ENCODE measurements at regions not wholly inside any gene's neighbourhood (a gene's known extent, or its start where the extent isn't known, plus 50 kb on each side); places are given as distances from the start of the nearest gene placed in this dataset.
"Not testable (repeated sequence)": the region's sequence is repeated elsewhere in the genome, so short reads cannot be mapped to it uniquely, and the experiment has no call there.

DNA sequence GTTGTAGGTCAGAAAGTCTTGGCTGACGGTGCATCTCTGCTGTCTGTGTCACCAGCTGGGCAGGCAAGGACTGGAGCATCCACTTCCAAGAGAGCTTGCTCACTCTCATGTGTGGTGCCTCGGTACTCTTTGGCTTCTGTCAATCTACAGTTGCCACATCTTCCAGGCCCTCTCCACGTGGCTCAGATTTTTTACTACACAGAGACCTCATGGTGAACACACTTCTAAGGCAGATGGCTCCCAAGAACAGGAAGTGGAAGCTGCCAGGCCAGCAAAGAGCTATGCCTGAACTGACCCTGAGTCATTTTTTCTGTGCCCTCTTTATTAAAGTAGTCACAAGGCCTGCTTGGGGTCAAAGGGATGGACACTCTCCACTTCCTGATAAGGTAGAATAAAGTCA, 351.5 kb upstream of the AUTS2 start:
- DNase-seq (ENCODE audit: low read depth) = no peak

DNA sequence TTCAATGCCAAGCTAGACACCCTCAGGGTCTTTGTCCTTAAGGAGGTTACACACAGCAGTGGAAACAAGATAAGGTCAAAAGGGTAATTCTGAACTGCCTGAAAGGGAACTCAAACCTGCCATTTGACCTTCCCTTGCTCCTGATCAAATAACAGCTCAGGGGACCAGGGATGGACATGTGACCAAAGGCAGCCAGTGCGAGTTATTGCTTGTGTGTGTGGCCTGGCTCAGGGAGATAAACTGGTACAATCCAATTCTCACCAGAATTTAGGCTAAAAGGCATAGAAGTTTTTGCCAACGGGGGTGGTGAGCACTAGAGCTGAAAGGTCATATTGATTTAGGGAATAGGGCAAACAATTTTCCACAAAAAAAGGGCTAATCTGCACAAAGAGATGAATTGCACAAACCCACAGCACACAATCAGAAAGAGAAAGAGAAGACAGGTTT, 349.9 kb upstream of the AUTS2 start:
- DNase-seq (ENCODE audit: low read depth) = not testable (repeated sequence)

DNA sequence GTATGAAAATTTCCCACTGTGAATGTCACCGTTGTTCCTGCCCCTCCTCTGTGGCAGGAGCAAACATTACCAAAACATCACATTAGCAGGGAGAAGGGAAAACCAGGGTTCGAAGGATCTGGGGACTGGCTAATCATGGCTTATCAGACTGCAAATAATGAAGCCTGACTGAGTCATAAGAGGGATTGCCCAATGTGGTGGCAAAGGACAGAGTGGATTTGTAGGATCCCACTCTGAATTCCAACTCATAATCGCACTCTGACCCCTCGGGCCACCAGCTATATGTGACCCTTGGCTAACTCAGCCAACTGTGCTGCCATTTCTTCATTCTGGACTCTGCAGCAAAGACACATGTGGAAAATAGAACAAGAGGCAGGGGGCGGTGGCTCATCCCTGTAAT, 347.3 kb upstream of the AUTS2 start:
- no peak for DNase-seq (ENCODE audit: low read depth)

DNA sequence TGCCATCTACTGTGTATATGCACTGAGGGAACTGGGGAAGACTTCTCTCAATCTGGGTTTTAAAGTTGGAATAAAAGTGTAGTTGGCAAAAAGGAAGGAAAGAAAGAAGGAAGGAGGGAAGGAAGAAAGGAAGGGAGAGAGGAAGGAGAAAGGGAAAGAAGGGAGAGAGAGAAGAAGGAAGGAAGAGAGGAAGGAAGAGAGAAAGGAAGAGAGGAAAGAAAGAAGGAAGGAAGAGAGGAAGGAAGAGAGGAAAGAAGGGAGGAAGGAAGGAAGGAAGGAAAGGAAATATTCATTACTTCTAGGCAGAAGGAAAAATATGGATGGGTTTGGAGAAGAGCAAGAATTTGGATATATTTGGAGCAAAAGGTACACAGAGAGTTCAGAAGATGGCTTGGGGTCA, 343.6 kb upstream of the AUTS2 start:
- DNase-seq (ENCODE audit: low read depth) = no peak

DNA sequence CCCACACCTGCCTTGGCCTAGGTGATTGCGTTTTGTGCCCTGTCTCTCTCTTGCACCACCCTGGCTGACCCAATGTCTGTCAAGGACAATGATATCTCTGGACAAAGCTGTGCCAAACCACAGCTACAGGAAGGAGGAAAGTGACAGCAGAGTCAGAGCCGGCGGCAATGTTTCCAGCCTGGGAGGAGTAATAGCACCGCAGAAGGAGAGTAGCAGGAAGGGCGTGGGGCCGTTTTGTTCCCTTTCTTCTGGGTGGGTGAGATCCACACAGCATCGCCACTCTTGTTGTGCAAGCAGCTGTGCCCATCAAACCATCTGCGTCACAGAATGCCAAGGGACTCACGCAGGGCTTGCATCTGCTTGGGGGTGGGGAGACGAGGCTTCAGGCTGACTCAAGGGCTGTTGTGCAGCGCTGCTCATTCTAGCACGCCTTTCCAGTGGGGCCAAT, 341.6 kb upstream of the AUTS2 start:
- no peak for DNase-seq (ENCODE audit: low read depth)

DNA sequence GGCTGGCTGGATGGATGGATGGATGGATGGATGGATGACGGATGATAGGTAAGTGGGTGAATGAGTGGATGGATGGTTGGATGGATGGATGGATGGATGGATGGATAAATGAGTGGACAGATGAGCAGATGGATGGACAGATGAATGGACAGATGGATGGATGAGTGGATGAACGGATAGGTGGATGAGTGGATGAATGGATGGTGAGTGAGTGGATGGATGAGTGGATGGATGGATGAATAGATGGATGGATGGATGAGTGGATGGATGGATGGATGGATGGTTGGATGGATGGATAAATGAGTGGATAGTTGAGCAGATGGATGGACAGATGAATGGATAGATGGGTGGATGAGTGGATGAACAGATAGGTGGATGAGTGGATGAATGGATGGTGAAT, 340.7 kb upstream of the AUTS2 start:
- DNase-seq (ENCODE audit: low read depth) = no peak

DNA sequence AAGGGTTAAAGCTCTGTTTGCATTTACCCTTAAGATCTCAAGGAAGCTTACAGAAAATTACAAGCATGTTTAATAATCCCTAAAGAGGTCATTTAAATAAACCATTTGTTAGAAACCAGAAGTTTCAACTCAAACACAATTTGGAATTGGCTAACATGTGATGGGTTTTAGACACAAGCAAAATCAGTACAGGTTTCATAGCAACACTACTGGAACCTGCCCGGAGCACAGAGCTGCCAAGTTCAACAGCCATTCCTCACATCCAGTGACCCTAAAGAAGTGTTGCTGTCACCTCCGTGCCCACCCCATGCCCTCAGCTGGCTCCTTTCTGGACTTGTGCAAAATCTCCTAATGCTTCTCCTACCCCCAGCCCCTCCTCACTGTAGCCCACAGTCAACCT, 338.8 kb upstream of the AUTS2 start:
- no peak for DNase-seq (ENCODE audit: low read depth)

DNA sequence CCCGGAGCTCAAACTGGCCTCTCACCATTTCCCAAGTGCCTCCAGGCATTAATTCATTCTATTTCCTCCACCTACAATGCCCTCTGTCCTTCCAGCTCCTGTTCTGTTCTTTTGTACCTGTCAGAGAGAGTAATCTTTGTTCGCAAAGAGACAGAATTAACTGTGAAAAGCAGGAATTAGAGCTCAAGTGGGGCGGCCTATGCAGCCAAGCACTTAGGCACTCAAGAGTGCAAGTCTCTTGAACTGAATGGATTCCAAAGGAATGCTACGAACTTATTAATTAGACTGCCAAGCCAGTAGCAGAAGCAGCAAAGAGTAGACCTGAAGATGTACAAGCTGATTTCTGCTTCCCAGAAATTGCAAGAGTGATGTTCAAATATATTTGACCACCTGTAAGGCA, 338.3 kb upstream of the AUTS2 start:
- DNase-seq (ENCODE audit: low read depth) = no peak

DNA sequence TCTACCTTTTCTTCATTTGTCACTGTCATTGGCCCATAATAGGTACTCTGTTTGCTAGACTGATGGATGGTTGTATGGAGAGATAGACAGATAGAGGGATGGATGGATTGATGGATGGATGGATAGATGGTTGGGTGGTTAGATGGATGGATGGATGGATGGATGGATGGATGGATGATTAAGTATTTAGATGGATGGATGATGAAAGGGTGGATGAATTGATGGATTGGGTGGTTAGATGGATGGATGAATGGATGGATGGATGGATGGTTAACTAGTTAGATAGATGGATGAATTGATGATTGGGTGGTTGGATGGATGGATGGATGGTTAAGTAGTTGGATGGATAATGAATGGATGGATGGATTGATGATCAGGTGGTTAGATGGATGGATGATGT, 334.7 kb upstream of the AUTS2 start:
- no peak for DNase-seq (ENCODE audit: low read depth)

DNA sequence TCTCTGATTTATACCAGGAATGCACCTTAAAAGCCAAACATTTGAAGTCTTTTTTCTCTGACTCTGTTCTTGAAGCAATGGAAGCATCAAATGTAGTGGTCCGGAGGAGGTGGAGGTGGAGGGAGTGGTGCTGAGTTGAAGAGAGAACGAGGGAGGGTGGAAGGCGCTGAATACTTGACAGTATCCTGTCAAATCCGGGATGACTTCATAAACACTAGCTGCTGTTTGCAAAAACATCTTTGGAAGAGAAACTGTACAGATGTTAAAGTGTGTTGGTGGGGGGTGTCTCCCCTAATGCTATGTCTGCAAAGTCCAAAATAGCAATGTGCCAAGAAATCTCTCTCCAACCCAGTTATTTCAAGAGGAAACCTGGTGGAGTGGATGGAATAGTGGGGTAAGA, 328.5 kb upstream of the AUTS2 start:
- DNase-seq (ENCODE audit: low read depth) = no peak

DNA sequence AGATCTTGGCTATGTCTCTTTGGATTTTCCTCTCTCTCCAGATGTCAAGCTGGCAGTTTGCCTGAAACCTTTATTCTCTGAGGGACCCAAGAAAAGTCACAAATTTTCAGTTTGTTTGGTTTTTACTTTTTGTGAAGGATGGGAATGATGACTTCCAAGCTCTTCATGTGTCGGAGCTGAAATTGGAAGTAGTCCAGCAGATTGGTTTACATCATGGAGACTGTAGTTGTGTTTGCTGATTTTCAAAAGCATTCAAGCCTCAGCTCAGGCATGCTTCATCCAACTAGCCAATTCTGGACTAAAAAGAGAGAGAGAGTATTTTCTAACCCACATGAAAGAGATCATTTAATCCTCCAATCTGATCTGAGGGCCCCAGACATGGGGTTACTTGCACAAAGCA, 326.2 kb upstream of the AUTS2 start:
- no peak for DNase-seq (ENCODE audit: low read depth)

DNA sequence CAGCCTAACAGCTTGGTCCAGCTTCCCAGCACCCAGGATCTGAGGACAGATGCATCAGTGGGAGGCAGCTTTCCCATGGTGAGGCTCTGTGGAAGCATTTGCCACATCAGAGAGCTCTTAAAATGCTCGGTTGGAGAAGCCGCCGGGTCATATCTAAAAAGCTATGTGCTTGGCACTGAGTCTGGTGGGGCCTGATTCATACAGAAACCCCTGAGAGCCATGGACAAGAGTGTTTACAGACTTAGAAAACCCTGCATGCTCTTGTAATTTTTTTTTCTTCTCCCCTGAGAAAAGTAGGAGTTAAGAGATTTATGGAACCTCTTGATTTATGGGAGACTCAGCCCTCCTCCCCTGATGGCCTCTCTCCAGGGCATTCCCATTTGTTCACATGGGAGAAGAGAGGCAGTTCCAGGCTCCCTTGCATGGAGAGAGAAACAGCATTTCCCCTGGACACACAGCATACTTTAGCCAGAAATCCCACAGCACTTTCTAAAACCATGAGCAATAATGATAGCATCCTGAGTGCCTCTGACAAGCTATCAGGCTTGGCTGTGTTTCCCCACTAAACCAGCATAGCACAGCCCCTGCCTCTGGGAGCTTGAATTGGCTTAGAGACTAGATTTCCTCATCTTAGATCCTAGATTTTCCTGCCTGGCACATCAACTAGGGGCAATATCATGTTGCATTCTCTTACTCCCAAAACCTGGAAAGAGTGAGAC, 322.1 kb upstream of the AUTS2 start:
- DNase-seq (ENCODE audit: low read depth) = no peak

DNA sequence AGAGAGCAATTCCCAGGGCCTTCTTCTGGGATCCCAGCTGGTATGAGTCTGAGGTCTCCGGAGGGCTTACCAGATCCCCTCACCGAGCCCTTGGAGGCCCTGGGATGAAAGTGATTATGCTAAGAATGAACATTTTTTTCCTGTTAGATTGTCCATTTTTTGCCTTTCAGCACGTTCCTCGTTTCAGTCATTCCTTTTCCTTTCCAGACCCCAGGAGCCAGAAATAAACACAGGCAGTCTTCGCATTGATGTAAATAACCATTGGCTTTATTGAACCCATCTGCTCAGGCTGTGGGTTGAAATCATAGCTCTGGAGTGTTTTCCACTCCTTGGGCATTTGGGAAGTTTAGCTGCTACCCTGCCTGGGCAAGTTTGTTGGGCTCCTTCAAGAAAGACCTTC, 320.9 kb upstream of the AUTS2 start:
- DNase-seq (ENCODE audit: low read depth) = no peak

DNA sequence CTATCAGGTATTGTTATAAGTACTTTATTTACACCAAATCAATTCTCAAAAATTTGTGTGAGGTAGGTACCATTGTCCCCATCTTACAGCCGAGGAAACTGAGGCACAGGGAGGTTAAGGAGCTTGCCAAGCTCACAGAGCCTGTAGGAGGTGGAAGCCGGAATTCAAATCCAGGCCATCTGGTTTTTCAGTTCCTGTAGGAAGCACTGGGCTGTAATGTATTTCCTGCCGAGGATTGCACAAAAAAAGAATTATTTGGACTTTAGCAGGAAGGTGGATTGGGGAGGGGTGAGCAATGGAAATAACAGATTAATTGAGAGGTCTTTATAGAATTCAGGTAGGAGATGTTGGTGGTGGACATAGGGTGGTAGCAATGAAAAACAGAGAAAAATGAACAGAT, 315.3 kb upstream of the AUTS2 start:
- DNase-seq (ENCODE audit: low read depth) = no peak

DNA sequence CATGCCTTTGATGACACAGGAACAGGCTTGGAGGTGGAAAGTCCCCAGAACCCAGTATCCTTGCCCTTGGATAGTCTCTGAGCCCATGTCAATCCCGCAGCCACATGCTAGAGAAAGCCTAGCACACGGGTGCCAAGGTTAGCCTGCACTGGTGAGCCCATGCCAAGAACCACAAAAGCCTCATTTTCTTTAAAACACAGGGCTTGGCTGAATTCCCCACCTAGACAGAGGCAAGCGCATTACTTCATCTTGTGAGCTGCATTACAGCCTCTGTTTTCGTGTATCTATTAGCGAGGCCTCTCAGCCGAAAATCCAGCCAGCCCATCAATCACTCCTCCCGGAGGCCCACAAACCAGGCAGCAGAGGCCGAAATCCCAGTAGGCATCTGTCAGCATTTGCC, 314.9 kb upstream of the AUTS2 start:
- DNase-seq (ENCODE audit: low read depth) = no peak

DNA sequence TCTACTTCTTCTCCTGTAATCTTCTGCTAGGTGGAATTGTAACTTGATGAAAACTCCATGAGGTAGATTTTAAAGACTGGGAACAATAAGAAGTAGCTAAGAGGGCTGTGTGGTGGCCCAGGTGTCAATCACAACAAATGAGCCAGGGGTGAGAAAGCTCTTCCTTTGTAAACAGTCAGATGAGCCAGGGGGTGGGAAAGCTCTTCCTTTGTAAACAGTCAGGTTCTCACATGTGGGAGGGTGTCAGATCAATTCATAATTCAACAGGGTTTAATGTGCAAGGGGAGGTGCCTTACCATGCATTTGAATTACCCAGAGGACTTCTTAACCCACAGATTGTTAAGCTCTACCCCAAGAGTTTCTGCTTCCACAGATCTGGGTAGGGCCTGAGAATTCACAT, 312.4 kb upstream of the AUTS2 start:
- no peak for DNase-seq (ENCODE audit: low read depth)

DNA sequence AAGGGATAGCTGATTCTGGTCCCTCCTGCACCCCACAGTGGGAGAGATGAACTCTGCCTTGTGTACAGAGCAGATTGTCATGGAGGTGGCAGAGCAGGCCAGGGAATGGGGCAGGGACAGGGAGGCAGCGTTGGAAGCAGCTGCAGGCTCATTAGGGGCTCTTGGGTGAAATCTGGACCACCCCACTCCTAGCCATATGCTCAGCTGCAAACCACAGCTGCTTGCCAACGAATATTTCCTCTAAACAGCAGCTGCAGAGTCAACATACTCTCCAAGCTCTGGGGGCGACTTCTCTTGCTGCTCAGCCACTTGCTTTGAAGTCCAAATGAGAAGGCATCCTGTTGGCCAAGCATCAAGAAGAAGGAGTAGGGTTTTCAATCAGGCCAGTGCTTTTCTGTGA, 302.3 kb upstream of the AUTS2 start:
- DNase-seq (ENCODE audit: low read depth) = no peak

DNA sequence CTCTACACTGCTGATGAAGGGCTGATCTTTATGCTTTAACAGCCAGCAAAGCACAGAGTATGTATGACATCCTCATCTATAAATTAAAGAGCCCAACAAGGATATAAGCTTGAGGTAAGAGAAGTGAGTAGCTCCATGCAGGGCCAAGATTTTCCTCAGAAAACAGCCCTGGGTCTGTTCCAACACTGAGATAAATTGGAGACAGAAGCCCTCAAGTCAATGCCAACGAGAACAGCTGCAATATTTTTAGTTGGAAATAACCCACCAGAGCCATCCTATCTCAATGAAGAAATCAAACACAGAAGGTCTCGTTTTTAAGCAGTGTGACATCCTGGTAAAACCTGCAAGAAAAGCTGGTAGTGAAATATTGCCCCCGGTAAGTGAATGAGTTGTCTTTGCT, 297.0 kb upstream of the AUTS2 start:
- DNase-seq (ENCODE audit: low read depth) = no peak

DNA sequence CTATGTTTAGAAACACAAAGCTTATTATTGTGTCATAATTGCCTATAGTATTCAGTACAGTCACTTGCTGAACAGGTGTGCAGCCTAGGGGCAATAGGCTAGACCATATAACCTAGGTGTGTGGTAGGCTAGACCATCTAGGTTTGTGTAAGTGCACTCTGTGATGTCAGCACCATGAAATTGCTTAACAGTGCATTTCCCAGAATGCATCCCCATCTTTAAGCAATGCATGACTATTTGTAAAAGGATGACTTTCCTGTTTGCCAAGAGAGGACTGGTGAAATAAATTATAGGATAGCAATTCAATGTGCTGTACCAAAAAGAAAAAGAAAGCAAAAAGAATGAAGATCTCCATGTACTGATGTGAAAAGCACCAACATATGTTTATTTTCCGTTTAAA, 288.7 kb upstream of the AUTS2 start:
- no peak for DNase-seq (ENCODE audit: low read depth)

DNA sequence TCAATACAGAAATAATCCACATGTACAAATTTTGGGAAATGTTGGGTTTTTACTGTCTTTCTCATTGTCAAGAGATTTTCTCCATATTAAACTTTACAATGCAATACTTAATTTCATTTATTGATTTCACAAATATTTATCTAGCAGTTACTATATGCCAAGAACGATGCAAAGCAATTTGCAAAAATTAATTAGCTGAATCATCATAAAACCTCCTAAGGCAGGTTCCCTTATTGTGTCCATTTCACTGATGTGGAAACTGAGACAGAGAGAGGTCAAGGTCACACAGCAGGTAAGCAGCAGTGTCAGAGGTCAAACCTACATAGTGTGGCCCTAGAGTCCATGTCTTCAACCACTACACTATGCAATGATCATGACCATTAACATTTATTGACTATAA, 286.8 kb upstream of the AUTS2 start:
- no peak for DNase-seq (ENCODE audit: low read depth)

DNA sequence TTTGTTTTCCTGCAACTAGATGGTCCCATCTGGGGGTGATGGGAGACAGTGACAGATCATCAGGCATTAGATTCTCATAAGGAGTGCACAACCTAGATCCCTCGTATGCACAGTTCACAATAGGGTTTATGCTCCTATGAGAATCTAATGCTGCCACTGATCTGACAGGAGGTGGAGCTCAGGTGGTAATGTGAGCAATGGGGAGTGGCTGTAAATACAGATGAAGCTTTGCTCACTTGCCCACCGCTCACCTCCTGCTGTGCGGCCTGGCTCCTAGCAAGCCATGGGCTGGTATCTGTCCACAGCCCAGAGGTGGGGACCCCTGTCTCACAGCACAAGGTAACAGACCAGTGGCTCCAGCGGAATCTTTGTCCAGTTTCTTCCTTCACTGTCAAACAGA, 284.4 kb upstream of the AUTS2 start:
- not testable (repeated sequence) for DNase-seq (ENCODE audit: low read depth)

DNA sequence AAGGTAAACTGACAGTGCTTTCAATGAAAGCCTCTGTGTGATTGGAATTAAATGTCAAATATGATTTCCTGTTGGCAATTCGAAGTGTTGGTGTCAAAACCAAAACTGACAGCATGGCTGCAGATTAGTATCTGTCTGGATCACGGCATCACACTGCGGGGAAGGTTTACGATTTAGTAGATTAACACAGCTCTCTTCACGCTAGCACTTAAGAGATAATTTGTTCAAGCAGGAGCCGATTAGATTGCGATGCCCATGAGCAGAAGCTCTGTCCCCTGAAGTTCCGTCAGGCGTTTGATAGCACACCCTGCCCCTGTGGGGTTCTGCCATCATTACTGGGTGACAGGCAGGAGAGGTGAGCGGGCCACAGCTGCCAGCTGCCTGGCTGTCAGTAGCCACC, 279.5 kb upstream of the AUTS2 start:
- DNase-seq (ENCODE audit: low read depth) = no peak

DNA sequence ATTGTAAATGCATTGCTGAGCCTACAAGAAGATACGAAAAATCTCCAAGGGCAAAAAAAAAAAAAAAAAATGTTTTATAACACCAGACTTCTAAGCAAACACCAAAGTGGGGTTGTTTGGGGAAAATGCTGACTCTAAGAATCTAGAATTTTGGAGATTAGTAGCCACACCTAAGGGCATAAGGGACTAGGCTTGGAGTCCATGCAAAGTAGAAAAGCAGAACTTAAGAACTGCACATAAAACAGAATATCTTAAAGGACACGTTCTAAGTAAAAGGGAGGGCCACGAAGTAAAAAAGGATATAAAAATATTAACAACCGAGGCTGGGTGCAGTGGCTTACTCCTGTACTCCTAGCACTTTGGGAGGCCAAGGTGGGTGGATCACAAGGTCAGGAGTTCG, 269.8 kb upstream of the AUTS2 start:
- DNase-seq (ENCODE audit: low read depth) = no peak

DNA sequence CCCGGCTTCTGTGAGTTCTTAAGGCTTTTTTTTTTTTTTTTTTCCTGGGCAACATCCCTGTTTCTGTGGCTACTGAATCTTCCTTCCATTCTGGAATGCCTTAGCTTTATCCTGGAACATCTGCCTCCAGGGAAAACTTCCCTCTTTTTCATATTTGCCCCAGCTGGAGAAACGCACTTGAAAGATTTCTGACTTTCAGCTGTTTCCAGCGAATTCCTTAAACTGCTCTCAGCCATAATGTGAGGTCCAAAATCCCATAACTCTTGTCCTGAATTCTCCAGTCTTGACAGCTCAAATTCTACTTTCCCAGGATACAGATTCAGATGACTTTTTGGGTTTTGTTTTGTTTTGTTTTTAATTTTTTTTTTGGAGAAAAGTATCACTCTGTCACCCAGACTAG, 263.6 kb upstream of the AUTS2 start:
- no peak for DNase-seq (ENCODE audit: low read depth)

DNA sequence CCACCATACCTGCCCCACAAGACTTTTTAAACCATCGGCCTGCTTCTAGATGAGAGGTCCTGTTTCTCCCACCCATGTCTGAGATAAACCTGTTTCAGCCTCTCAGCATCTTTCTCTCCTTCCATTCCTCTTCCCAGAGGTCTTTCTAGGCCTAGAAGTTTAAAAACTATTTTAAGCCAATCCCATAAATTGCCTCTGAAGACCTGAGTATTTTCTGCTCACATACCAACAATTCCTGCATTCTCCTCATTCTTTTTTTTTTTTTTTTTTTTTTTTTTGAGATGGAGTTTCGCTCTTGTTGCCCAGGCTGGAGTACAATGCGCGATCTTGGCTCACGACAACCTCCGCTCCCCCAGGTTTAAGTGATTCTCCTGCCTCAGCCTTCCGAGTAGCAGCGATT, 262.9 kb upstream of the AUTS2 start:
- no peak for DNase-seq (ENCODE audit: low read depth)

Data from HS-27A (cell line).